CD4-positive, alpha-beta T cell (primary cell): ENCODE measurements at regions not wholly inside any gene's neighbourhood (a gene's known extent, or its start where the extent isn't known, plus 50 kb on each side); places are given as distances from the start of the nearest gene placed in this dataset.

Experiments
- ATAC-seq: fragments of 200-7000 bp; cut with Tn5 transposase; one replicate; pipeline ENCODE4 v1.10.0; 2022; ENCODE audit warnings: mild to moderate bottlenecking; ENCODE audit not compliant: poor library complexity
- CTCF ChIA-PET: fragments of 350-600 bp; sonication (Branson Sonifier 250); formaldehyde crosslinking; loops from one replicate; lab custom pipeline; 2021; ENCODE audit warnings: antibody characterized with exemption, inconsistent platforms; lab: Charles Lee
- POLR2A ChIA-PET: fragments of 350-600 bp; sonication (Branson Sonifier 250); formaldehyde crosslinking; loops from one replicate; lab custom pipeline; 2021; ENCODE audit warnings: antibody characterized with exemption, inconsistent platforms; lab: Charles Lee
- DNase-seq, 14 experiments: peaks; one replicate each; pipeline ENCODE4 v3.0.0-alpha.2; 2013 to 2020; ENCODE audit warnings: mixed read lengths in 2 of 14
- H3K27ac ChIP-seq, 2 donors: one replicate each; pipeline versions ENCODE4 v1.5.1 to v1.7.0; 2013; ENCODE audit warnings: low read length in 2 of 2, low read depth in 1 of 2, mild to moderate bottlenecking in 1 of 2
- H3K27me3 ChIP-seq, 2 experiments: 1 replicate in 1 of 2; 2 replicates in 1 of 2; pipeline versions ENCODE4 v1.6.1 to v1.7.0; 2013; ENCODE audit warnings: low read length in 2 of 2, control low read depth in 1 of 2, mild to moderate bottlenecking in 1 of 2, moderate library complexity in 1 of 2; ENCODE audit not compliant: insufficient read depth in 2 of 2, control insufficient read depth in 1 of 2
- H3K36me3 ChIP-seq: one replicate; pipeline ENCODE4 v1.6.1; 2013; ENCODE audit warnings: low read length, control low read depth; ENCODE audit not compliant: insufficient read depth
- H3K4me1 ChIP-seq: one replicate; pipeline ENCODE4 v1.6.1; 2013; ENCODE audit warnings: low read length, control low read depth; ENCODE audit not compliant: insufficient read depth
- H3K4me3 ChIP-seq: one replicate; pipeline ENCODE4 v1.5.1; 2013; ENCODE audit warnings: mild to moderate bottlenecking, low read length, moderate library complexity
- H3K9me3 ChIP-seq, 2 experiments: 1 replicate in 1 of 2; 2 replicates in 1 of 2; pipeline versions ENCODE4 v1.6.1 to v1.7.0; 2013; ENCODE audit warnings: low read length in 2 of 2, mild to moderate bottlenecking in 2 of 2, control low read depth in 1 of 2, moderate library complexity in 1 of 2; ENCODE audit not compliant: control insufficient read depth in 1 of 2, insufficient read depth in 1 of 2
- H3K27ac Mint-ChIP-seq: one replicate; pipeline ENCODE4 v1.8.0; 2020; ENCODE audit warnings: mixed read lengths
- H3K27me3 Mint-ChIP-seq: one replicate; pipeline ENCODE4 v1.8.0; 2021; ENCODE audit warnings: mixed read lengths
- H3K36me3 Mint-ChIP-seq: one replicate; pipeline ENCODE4 v1.8.0; 2021; ENCODE audit warnings: low read depth, mixed read lengths
- H3K4me1 Mint-ChIP-seq: one replicate; pipeline ENCODE4 v1.8.0; 2021; ENCODE audit warnings: low read depth, mixed read lengths
- H3K4me3 Mint-ChIP-seq: one replicate; pipeline ENCODE4 v1.8.0; 2020; ENCODE audit warnings: mild to moderate bottlenecking, mixed read lengths
- H3K9me3 Mint-ChIP-seq: one replicate; pipeline ENCODE4 v1.8.0; 2020; ENCODE audit warnings: mixed read lengths
- intact Hi-C, 2 experiments: fragments of 100-400 bp; cut with DNase I in 1 of 2; cut with micrococcal nuclease in 1 of 2; formaldehyde crosslinking; loops; one replicate each; pipeline versions ENCODE4 v1.15.1 to v1.9.0; 2023 to 2025; cut with DNase I, micrococcal nuclease
- TF ChIP-seq, protein P1 (sequence below): fragments of 200-600 bp; IDR thresholded peaks from one replicate; pipeline ENCODE4 v1.8.0; 2022; ENCODE audit warnings: antibody characterized with exemption, mild to moderate bottlenecking

GRCh38 chr19:31534231-31534630, 185.0 kb upstream of the TSHZ3 start:
- Mint-ChIP-seq H3K4me3 (no peak overlapping the region), H3K36me3 (no peaks in the 10 kb centered on the region), H3K9me3 (peaks cover 2% of the 10 kb centered on the region), H3K4me1 (no peaks in the 10 kb centered on the region), H3K27ac (no peak overlapping the region), H3K27me3 (no peaks in the 10 kb centered on the region)
- DNase-seq (no peak), ATAC-seq (no peak)
- peaks cover 0 to 12% of the 10 kb centered on the region in 2 experiments for H3K9me3 ChIP-seq
- no peaks in the 10 kb centered on the region for H3K4me1 ChIP-seq
- no peaks in the 10 kb centered on the region for H3K36me3 ChIP-seq
- H3K27me3 ChIP-seq = no peaks in the 10 kb centered on the region
- TF ChIP-seq, protein P1, sequence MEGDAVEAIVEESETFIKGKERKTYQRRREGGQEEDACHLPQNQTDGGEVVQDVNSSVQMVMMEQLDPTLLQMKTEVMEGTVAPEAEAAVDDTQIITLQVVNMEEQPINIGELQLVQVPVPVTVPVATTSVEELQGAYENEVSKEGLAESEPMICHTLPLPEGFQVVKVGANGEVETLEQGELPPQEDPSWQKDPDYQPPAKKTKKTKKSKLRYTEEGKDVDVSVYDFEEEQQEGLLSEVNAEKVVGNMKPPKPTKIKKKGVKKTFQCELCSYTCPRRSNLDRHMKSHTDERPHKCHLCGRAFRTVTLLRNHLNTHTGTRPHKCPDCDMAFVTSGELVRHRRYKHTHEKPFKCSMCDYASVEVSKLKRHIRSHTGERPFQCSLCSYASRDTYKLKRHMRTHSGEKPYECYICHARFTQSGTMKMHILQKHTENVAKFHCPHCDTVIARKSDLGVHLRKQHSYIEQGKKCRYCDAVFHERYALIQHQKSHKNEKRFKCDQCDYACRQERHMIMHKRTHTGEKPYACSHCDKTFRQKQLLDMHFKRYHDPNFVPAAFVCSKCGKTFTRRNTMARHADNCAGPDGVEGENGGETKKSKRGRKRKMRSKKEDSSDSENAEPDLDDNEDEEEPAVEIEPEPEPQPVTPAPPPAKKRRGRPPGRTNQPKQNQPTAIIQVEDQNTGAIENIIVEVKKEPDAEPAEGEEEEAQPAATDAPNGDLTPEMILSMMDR = no peak
- intact Hi-C loops = no loop called here
- ChIA-PET POLR2A (no interaction called here), CTCF (no interaction called here)
- H3K4me3 ChIP-seq = no peak overlapping the region
- no peak overlapping the region for H3K27ac ChIP-seq

- Histone ChIP-seq H3K27ac (no peak overlapping the region), H3K27me3 (no peaks in the 10 kb centered on the region), H3K4me1 (no peaks in the 10 kb centered on the region), H3K36me3 (no peaks in the 10 kb centered on the region), H3K4me3 (no peak overlapping the region), H3K9me3 (peaks cover 0 to 17% of the 10 kb centered on the region in 2 experiments)
- TF ChIP-seq, protein P1 = no peak
- Mint-ChIP-seq H3K4me3 (no peak overlapping the region), H3K4me1 (no peaks in the 10 kb centered on the region), H3K36me3 (no peaks in the 10 kb centered on the region), H3K27ac (no peak overlapping the region), H3K27me3 (no peaks in the 10 kb centered on the region), H3K9me3 (peaks cover 2% of the 10 kb centered on the region)
- CTCF ChIA-PET = no interaction called here
- ATAC-seq = no peak
- no peak for DNase-seq
- intact Hi-C loops = no loop called here
- POLR2A ChIA-PET = no interaction called here
These were observed 185.8 kb upstream of the TSHZ3 start for GRCh38 chr19:31534786-31535657.

DNA sequence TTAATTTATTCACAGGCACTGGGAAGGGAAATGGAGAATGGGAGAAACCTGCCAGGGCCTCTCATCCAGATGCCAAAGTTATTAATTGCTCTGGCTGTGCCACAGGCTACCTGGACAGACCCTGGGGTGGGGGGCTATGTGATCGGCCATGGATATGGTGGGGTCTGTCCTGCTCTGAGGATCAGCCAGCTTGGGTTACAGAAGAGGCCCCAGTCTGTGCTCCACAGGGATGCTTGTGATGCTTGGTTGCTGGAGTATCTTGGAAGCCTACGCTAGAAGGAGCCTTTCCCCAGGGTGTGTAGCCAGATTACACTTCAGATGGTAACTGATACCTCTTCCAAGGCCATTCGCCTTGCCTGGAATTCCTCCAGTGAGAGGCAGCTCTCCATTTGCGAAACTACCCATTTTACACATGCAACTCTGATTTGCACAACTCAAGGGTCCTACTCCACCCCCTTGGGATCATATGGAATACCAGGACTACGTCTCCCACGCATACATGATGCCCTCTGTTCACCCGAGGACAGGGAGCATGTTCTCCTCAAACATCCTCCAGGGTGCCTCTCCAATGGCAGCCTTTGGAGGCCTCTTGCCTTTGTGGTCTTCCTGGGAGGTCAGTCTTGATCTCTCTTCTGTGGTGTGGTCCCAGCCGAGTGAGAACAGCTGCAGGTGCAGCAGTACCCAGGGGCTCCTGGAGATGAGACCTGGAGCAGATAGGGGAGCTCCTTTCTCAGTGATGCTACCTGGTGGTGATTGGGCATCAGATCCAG, 186.6 kb upstream of the TSHZ3 start:
- H3K9me3 ChIP-seq = peaks cover 0 to 17% of the 10 kb centered on the region in 2 experiments
- no peaks in the 10 kb centered on the region for H3K4me1 ChIP-seq
- Mint-ChIP-seq H3K4me3 (no peak overlapping the region), H3K27me3 (no peaks in the 10 kb centered on the region), H3K9me3 (peaks cover 2% of the 10 kb centered on the region), H3K4me1 (no peaks in the 10 kb centered on the region), H3K36me3 (no peaks in the 10 kb centered on the region), H3K27ac (no peak overlapping the region)
- POLR2A ChIA-PET = no interaction called here
- no peak overlapping the region for H3K27ac ChIP-seq
- no peak overlapping the region for H3K4me3 ChIP-seq
- no peaks in the 10 kb centered on the region for H3K27me3 ChIP-seq
- CTCF ChIA-PET = no interaction called here
- TF ChIP-seq, protein P1 = no peak
- DNase-seq (no peak), ATAC-seq (no peak)
- H3K36me3 ChIP-seq = no peaks in the 10 kb centered on the region
- intact Hi-C loops = no loop called here
